OCI-LY1 (cell line): ENCODE measurements at regions not wholly inside any gene's neighbourhood (a gene's known extent, or its start where the extent isn't known, plus 50 kb on each side); places are given as distances from the start of the nearest gene placed in this dataset.
"Not testable (repeated sequence)": the region's sequence is repeated elsewhere in the genome, so short reads cannot be mapped to it uniquely, and the experiment has no call there.

Experiments used
- H2AFZ ChIP-seq: fragments of 200-600 bp; sonication (generic), shearing (Covaris generic); 2 replicates; pipeline ENCODE4 v1.6.0; 2014; ENCODE audit warnings: antibody characterized with exemption, mild to moderate bottlenecking, low read length
- H3F3A ChIP-seq: fragments of 200-600 bp; sonication (generic), shearing (Covaris generic); 2 replicates; pipeline ENCODE4 v1.6.0; 2014; ENCODE audit warnings: mild to moderate bottlenecking, antibody characterized with exemption, low read length, moderate library complexity; ENCODE audit not compliant: insufficient read depth
- H3K27ac ChIP-seq: fragments of 200-600 bp; sonication (generic); 2 replicates; pipeline ENCODE4 v1.5.1; 2014; ENCODE audit warnings: low read length, mixed run types, mild to moderate bottlenecking, low read depth; ENCODE audit not compliant: poor library complexity, severe bottlenecking
- H3K27me3 ChIP-seq: fragments of 200-600 bp; sonication (generic); 2 replicates; pipeline ENCODE4 v1.6.0; 2014; ENCODE audit warnings: antibody characterized with exemption, mild to moderate bottlenecking, low read length, moderate library complexity; ENCODE audit not compliant: insufficient read depth
- H3K36me3 ChIP-seq: fragments of 200-600 bp; sonication (generic); 2 replicates; pipeline ENCODE4 v1.6.1; 2014; ENCODE audit warnings: mild to moderate bottlenecking, antibody characterized with exemption, low read length, moderate library complexity, mixed read lengths; ENCODE audit not compliant: insufficient read depth
- H3K4me1 ChIP-seq: fragments of 200-600 bp; sonication (generic); 2 replicates; pipeline ENCODE4 v1.5.1; 2014; ENCODE audit warnings: mild to moderate bottlenecking, low read length, moderate library complexity; ENCODE audit not compliant: insufficient read depth, severe bottlenecking
- H3K4me2 ChIP-seq: fragments of 200-600 bp; sonication (generic), shearing (Covaris generic); 2 replicates; pipeline ENCODE4 v1.6.1; 2014; ENCODE audit warnings: low read length
- H3K4me3 ChIP-seq: fragments of 200-600 bp; sonication (generic); 2 replicates; pipeline ENCODE4 v1.5.1; 2014; ENCODE audit warnings: low read length, low read depth, mild to moderate bottlenecking, mixed read lengths; ENCODE audit not compliant: poor library complexity, severe bottlenecking
- H3K79me2 ChIP-seq: fragments of 200-600 bp; shearing (Covaris generic); 2 replicates; pipeline ENCODE4 v1.6.1; 2016; ENCODE audit warnings: mixed run types, low read length, mixed read lengths; ENCODE audit not compliant: insufficient read depth
- H3K9ac ChIP-seq: fragments of 200-600 bp; sonication (generic), shearing (Covaris generic); 2 replicates; pipeline ENCODE4 v1.6.1; 2014; ENCODE audit warnings: mild to moderate bottlenecking, low read length, mixed read lengths
- H3K9me2 ChIP-seq: fragments of 200-600 bp; sonication (generic), shearing (Covaris generic); 2 replicates; pipeline ENCODE4 v1.6.1; 2014; ENCODE audit warnings: low read depth, mild to moderate bottlenecking, low read length, mixed read lengths
- H3K9me3 ChIP-seq: fragments of 200-600 bp; shearing (Covaris generic); 2 replicates; pipeline ENCODE4 v1.6.1; 2014; ENCODE audit warnings: low read length, mixed read lengths
- H4K20me1 ChIP-seq: fragments of 200-600 bp; sonication (generic), shearing (Covaris generic); 2 replicates; pipeline ENCODE4 v1.6.0; 2016; ENCODE audit warnings: mild to moderate bottlenecking, low read length; ENCODE audit not compliant: insufficient read depth
- EZH2 ChIP-seq: fragments of 200-600 bp; sonication (generic), shearing (Covaris generic); IDR thresholded peaks from 2 replicates; pipeline ENCODE4 v1.8.0; 2017; ENCODE audit warnings: borderline replicate concordance, mixed run types, mild to moderate bottlenecking, antibody characterized with exemption, low read length, moderate library complexity, mixed read lengths
- TF ChIP-seq, protein P1 (sequence below): fragments of 200-600 bp; sonication (generic), shearing (Covaris generic); IDR thresholded peaks from 2 replicates; pipeline ENCODE4 v1.5.1; 2017; ENCODE audit warnings: mild to moderate bottlenecking, antibody characterized with exemption, low read length, moderate library complexity, mixed read lengths

DNA sequence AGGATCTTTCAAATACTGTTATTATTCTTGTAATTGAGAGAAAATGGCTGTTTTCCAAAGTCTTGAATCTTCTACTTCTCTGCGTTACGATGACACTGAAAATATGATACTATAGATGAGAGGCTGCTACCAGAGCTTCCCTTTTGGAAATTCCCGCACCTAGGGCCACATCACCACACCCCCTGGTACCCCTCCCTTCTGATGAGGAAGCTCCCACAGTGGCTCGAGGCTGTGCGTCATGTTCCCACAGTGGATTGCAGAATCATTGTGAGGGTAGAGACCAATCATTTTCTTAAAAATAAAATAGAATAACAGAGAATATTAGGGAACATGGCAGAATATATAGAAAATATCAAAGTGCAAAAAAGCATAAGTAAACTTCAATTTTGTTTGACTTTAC, 268.9 kb upstream of the SMIM21 start:
- H3K9ac ChIP-seq: no peak overlapping the region
- TF ChIP-seq, protein P1, sequence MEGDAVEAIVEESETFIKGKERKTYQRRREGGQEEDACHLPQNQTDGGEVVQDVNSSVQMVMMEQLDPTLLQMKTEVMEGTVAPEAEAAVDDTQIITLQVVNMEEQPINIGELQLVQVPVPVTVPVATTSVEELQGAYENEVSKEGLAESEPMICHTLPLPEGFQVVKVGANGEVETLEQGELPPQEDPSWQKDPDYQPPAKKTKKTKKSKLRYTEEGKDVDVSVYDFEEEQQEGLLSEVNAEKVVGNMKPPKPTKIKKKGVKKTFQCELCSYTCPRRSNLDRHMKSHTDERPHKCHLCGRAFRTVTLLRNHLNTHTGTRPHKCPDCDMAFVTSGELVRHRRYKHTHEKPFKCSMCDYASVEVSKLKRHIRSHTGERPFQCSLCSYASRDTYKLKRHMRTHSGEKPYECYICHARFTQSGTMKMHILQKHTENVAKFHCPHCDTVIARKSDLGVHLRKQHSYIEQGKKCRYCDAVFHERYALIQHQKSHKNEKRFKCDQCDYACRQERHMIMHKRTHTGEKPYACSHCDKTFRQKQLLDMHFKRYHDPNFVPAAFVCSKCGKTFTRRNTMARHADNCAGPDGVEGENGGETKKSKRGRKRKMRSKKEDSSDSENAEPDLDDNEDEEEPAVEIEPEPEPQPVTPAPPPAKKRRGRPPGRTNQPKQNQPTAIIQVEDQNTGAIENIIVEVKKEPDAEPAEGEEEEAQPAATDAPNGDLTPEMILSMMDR: no peak
- TF ChIP-seq EZH2: no peak
- H4K20me1 ChIP-seq: no peaks in the 10 kb centered on the region
- no peak overlapping the region for H3K4me2 ChIP-seq
- H2AFZ ChIP-seq: no peak overlapping the region
- no peak overlapping the region for H3K27ac ChIP-seq
- no peak overlapping the region for H3K4me3 ChIP-seq
- H3F3A ChIP-seq: no peaks in the 10 kb centered on the region
- H3K4me1 ChIP-seq: no peaks in the 10 kb centered on the region
- no peaks in the 10 kb centered on the region for H3K79me2 ChIP-seq
- H3K9me2 ChIP-seq: no peaks in the 10 kb centered on the region
- H3K27me3 ChIP-seq: no peaks in the 10 kb centered on the region
- no peaks in the 10 kb centered on the region for H3K36me3 ChIP-seq
- H3K9me3 ChIP-seq: no peaks in the 10 kb centered on the region

DNA sequence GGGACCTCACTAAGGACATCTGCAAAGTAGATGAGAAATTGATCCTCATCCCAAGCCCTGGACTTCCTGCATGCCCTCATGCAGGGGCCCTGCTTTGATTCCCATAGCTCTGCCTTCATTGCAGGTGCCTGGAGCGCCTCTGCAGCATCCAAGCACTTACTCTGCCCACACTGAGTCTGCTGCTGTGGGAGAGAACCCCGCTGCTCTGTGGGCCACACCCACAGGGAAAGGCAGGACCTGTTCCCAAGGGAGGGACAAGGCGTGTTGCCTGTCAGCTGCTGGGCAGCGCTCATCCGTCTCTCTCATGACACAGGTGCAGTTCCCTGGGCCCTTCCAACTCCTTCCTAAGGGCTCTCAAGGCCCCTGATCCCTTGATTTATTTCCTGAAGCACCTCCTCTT, 266.8 kb upstream of the SMIM21 start:
- TF ChIP-seq, protein P1: no peak
- no peak for TF ChIP-seq EZH2
- Histone ChIP-seq H4K20me1 (no peaks in the 10 kb centered on the region), H3K27me3 (no peaks in the 10 kb centered on the region), H2AFZ (no peak overlapping the region), H3K36me3 (no peaks in the 10 kb centered on the region), H3K9me2 (no peaks in the 10 kb centered on the region), H3K4me2 (no peak overlapping the region), H3F3A (no peaks in the 10 kb centered on the region), H3K79me2 (no peaks in the 10 kb centered on the region), H3K9me3 (no peaks in the 10 kb centered on the region), H3K4me3 (no peak overlapping the region), H3K27ac (no peak overlapping the region), H3K4me1 (no peaks in the 10 kb centered on the region), H3K9ac (no peak overlapping the region)

DNA sequence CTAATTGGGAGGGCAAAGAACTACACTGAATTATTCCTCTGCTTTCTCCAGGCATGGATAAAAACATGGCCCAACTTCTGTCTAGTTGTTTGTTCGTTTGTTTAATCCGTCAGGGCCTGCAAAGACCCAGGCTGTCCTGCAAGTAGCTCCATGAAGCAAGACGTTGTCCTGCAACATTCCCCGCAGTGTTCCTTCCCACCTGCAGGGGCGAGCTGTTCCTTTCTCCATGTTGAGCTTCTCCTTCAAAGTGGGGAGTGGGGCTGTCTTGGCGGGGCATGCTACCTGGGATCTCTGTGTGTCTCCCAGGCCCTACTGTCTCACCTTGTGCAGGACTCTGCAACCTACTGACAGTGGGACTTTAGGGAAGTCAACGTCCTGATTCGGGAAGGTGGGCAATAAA, 264.0 kb upstream of the SMIM21 start:
- Histone ChIP-seq H2AFZ (no peak overlapping the region), H3K27me3 (no peaks in the 10 kb centered on the region)

GRCh38 chr18:75690283-75690682, 262.8 kb upstream of the SMIM21 start:
- H3K36me3 ChIP-seq, H3K27ac ChIP-seq, H3K4me2 ChIP-seq, H3K27me3 ChIP-seq, H3K4me3 ChIP-seq, H2AFZ ChIP-seq, H3K9me3 ChIP-seq, H3F3A ChIP-seq, H3K4me1 ChIP-seq, H3K9ac ChIP-seq, H3K9me2 ChIP-seq, H3K79me2 ChIP-seq, H4K20me1 ChIP-seq: not testable (repeated sequence)

More for the DNA sequence above, 264.0 kb upstream of the SMIM21 start:
- TF ChIP-seq, protein P1: no peak
- TF ChIP-seq EZH2: no peak
- Histone ChIP-seq H3K79me2 (no peaks in the 10 kb centered on the region), H3K36me3 (no peaks in the 10 kb centered on the region), H3K9ac (no peak overlapping the region), H3K9me3 (no peaks in the 10 kb centered on the region), H3F3A (no peaks in the 10 kb centered on the region), H3K4me3 (no peak overlapping the region), H3K27ac (no peak overlapping the region), H3K9me2 (no peaks in the 10 kb centered on the region), H3K4me1 (no peaks in the 10 kb centered on the region), H3K4me2 (no peak overlapping the region), H4K20me1 (no peaks in the 10 kb centered on the region)
